HEK293 (cell line): ENCODE measurements at regions not wholly inside any gene's neighbourhood (a gene's known extent, or its start where the extent isn't known, plus 50 kb on each side); places are given as distances from the start of the nearest gene placed in this dataset.
"Not testable (repeated sequence)": the region's sequence is repeated elsewhere in the genome, so short reads cannot be mapped to it uniquely, and the experiment has no call there.

Experiments used
- CTCF ChIA-PET: fragments of 350-600 bp; formaldehyde crosslinking; extraction: SDS; loops from one replicate; lab custom pipeline; 2021; ENCODE audit warnings: antibody characterized with exemption; lab: Yijun Ruan, JAX
- POLR2A ChIA-PET: fragments of 300-600 bp; formaldehyde crosslinking; extraction: SDS; loops from one replicate; lab custom pipeline; 2020; ENCODE audit warnings: antibody characterized with exemption, inconsistent platforms; lab: Yijun Ruan, JAX
- H3K27ac ChIP-seq: fragments of 200-500 bp; sonication (Bioruptor generic); 2 replicates; pipeline ENCODE4 v1.5.1; 2014; ENCODE audit warnings: low read depth, low read length, control low read depth, inconsistent platforms; ENCODE audit errors: extremely low read depth
- H3K36me3 ChIP-seq, 2 experiments: fragments of 200-500 bp in 1 of 2; sonication (Bioruptor generic) in 1 of 2; 1 replicate in 1 of 2; 2 replicates in 1 of 2; pipeline ENCODE4 v1.5.1; 2014 to 2017; ENCODE audit warnings: inconsistent platforms in 2 of 2, low read length in 2 of 2; ENCODE audit not compliant: control insufficient read depth in 2 of 2, insufficient read depth in 1 of 2
- H3K4me1 ChIP-seq: fragments of 200-500 bp; sonication (Bioruptor generic); 2 replicates; pipeline ENCODE4 v1.5.1; 2014; ENCODE audit warnings: mild to moderate bottlenecking, low read length, inconsistent platforms; ENCODE audit not compliant: control insufficient read depth, insufficient read depth
- H3K4me3 ChIP-seq: 2 replicates; pipeline ENCODE4 v1.5.1; 2011; ENCODE audit warnings: low read depth, mild to moderate bottlenecking, control low read depth, low read length, moderate library complexity
- H3K9me3 ChIP-seq: fragments of 200-500 bp; sonication (Bioruptor generic); 2 replicates; pipeline ENCODE4 v1.5.1; 2014; ENCODE audit warnings: low read depth, low read length, inconsistent platforms; ENCODE audit not compliant: control insufficient read depth, insufficient read depth
- HIC1 ChIP-seq: fragments of 450-650 bp; formaldehyde crosslinking; IDR thresholded peaks from 2 replicates; pipeline ENCODE4 v1.5.1; 2016; ENCODE audit warnings: missing biosample characterization, missing genetic modification characterization
- KLF10 ChIP-seq: fragments of 450-650 bp; IDR thresholded peaks from 2 replicates; pipeline ENCODE4 v1.5.1; 2018; ENCODE audit warnings: missing biosample characterization, mild to moderate bottlenecking, missing genetic modification characterization
- PBX3 ChIP-seq: sonication (generic); formaldehyde crosslinking; IDR thresholded peaks from 2 replicates; pipeline ENCODE4 v1.8.1; 2022; ENCODE audit warnings: mild to moderate bottlenecking, moderate library complexity, missing genetic modification reagents
- PRDM2 ChIP-seq: fragments of 450-650 bp; formaldehyde crosslinking; IDR thresholded peaks from 2 replicates; pipeline ENCODE4 v1.5.1; 2016; ENCODE audit warnings: missing biosample characterization, missing genetic modification characterization, borderline replicate concordance
- ZBTB21 ChIP-seq: fragments of 450-650 bp; formaldehyde crosslinking; IDR thresholded peaks from 2 replicates; pipeline ENCODE4 v1.5.1; 2017; ENCODE audit warnings: missing biosample characterization, missing genetic modification characterization
- ZNF146 ChIP-seq: fragments of 450-650 bp; formaldehyde crosslinking; IDR thresholded peaks from 2 replicates; pipeline ENCODE4 v1.5.1; 2016; ENCODE audit warnings: missing biosample characterization, missing genetic modification characterization
- ZNF274 ChIP-seq, 2 experiments: fragments of 200-500 bp in 1 of 2; fragments of 450-650 bp in 1 of 2; sonication (Bioruptor generic) in 1 of 2; formaldehyde crosslinking in 1 of 2; IDR thresholded peaks; 2 replicates each; pipeline versions ENCODE4 v1.5.1 to v1.6.1; 2014 to 2016; ENCODE audit warnings: borderline replicate concordance in 1 of 2, inconsistent platforms in 1 of 2, low read length in 1 of 2, missing biosample characterization in 1 of 2, missing genetic modification characterization in 1 of 2
- ZNF391 ChIP-seq: fragments of 450-650 bp; formaldehyde crosslinking; IDR thresholded peaks from 2 replicates; pipeline ENCODE4 v1.5.1; 2016; ENCODE audit warnings: low read depth, missing biosample characterization, missing genetic modification characterization, borderline replicate concordance
- ZNF433 ChIP-seq: fragments of 450-650 bp; formaldehyde crosslinking; IDR thresholded peaks from 2 replicates; pipeline ENCODE4 v1.5.1; 2016; ENCODE audit warnings: missing biosample characterization, missing genetic modification characterization, low read depth
- ZNF473 ChIP-seq: fragments of 450-650 bp; formaldehyde crosslinking; IDR thresholded peaks from 2 replicates; pipeline ENCODE4 v1.5.1; 2017; ENCODE audit warnings: missing biosample characterization, missing genetic modification characterization
- ZNF692 ChIP-seq: fragments of 450-650 bp; formaldehyde crosslinking; IDR thresholded peaks from 2 replicates; pipeline ENCODE4 v1.5.1; 2016; ENCODE audit warnings: missing biosample characterization, missing genetic modification characterization
- ZNF704 ChIP-seq: fragments of 450-650 bp; formaldehyde crosslinking; IDR thresholded peaks from 2 replicates; pipeline ENCODE4 v1.5.1; 2016; ENCODE audit warnings: missing biosample characterization, missing genetic modification characterization
- ZNF785 ChIP-seq: fragments of 450-650 bp; formaldehyde crosslinking; IDR thresholded peaks from 2 replicates; pipeline ENCODE4 v1.5.1; 2016; ENCODE audit warnings: missing biosample characterization, missing genetic modification characterization
- ZNF843 ChIP-seq: fragments of 450-650 bp; formaldehyde crosslinking; IDR thresholded peaks from 2 replicates; pipeline ENCODE4 v1.5.1; 2016; ENCODE audit warnings: missing biosample characterization, missing genetic modification characterization
- ZSCAN4 ChIP-seq: fragments of 450-650 bp; formaldehyde crosslinking; IDR thresholded peaks from 2 replicates; pipeline ENCODE4 v1.5.1; 2017; ENCODE audit warnings: missing biosample characterization, missing genetic modification characterization

- POLR2A ChIA-PET, result interaction anchor here (1.6 kb wide), 1 partner anchor 225 kb away, joined by 4 read pairs; the partner anchor contains the start of gene TPST1
- no peaks in the 10 kb centered on the region for H3K4me1 ChIP-seq
- no peak overlapping the region for H3K4me3 ChIP-seq
- H3K36me3 ChIP-seq, result no peaks in the 10 kb centered on the region; a peak in 1 of 3 replicates
- no peak for TF ChIP-seq ZNF274 (IDR thresholded peaks at IDR 0.05; ENCODE audit: low read length)
- TF ChIP-seq ZNF274 (tag by site-specific recombination; IDR thresholded peaks at IDR 0.05; ENCODE audit: borderline replicate concordance), result no peak
- no peak for TF ChIP-seq ZNF391
- TF ChIP-seq ZNF704, result no peak
- TF ChIP-seq ZNF433, result no peak
- no peak for TF ChIP-seq ZNF843 (tag by site-specific recombination)
- TF ChIP-seq HIC1 (tag by site-specific recombination), result no peak
- TF ChIP-seq ZSCAN4 (tag by site-specific recombination), result no peak
- TF ChIP-seq ZNF692 (tag by site-specific recombination), result no peak
- no peak for TF ChIP-seq ZNF785 (tag by site-specific recombination)
- no peak for TF ChIP-seq PBX3 (CRISPR knock-in tag)
- TF ChIP-seq ZNF146, result no peak
- TF ChIP-seq ZNF473 (tag by site-specific recombination), result no peak
- TF ChIP-seq, all 188 proteins: peak for 0
- Histone ChIP-seq H3K9me3 (no peaks in the 10 kb centered on the region), H3K27ac (no peak overlapping the region)
- CTCF ChIA-PET, result interaction anchor here (1.6 kb wide), 1 partner anchor 16 kb away, joined by 5 read pairs; no protein-coding TSS in a partner anchor
Measured at GRCh38 chr7:66430164-66430545, 198.5 kb upstream of the KCTD7 start.

GRCh38 chr7:66438703-66439405, 189.8 kb upstream of the KCTD7 start:
- H3K4me1 ChIP-seq, POLR2A ChIA-PET, H3K9me3 ChIP-seq, H3K4me3 ChIP-seq, H3K36me3 ChIP-seq, CTCF ChIA-PET: not testable (repeated sequence)
- H3K27ac ChIP-seq, result 0 out of 2 replicates have a peak overlapping the region, but pooled peaks have one; percentile 28

GRCh38 chr7:66442385-66442784, 186.3 kb upstream of the KCTD7 start:
- ChIA-PET CTCF (no interaction called here), POLR2A (no interaction called here)
- Histone ChIP-seq H3K36me3 (no peaks in the 10 kb centered on the region; a peak in 1 of 3 replicates), H3K4me1 (peaks cover 5% of the 10 kb centered on the region; the same call in 1 of the 2 replicates), H3K4me3 (no peak overlapping the region), H3K27ac (no peak overlapping the region), H3K9me3 (no peaks in the 10 kb centered on the region)
- TF ChIP-seq ZBTB21 (tag by site-specific recombination) (no peak), KLF10 (tag by site-specific recombination) (no peak), PRDM2 (tag by site-specific recombination) (no peak)
